Colon (tissue), 2 donors: ENCODE measurements at regions not wholly inside any gene's neighbourhood (a gene's known extent, or its start where the extent isn't known, plus 50 kb on each side); places are given as distances from the start of the nearest gene placed in this dataset.
"Not testable (repeated sequence)": the region's sequence is repeated elsewhere in the genome, so short reads cannot be mapped to it uniquely, and the experiment has no call there.

Experiments
- FAIRE-seq: peaks from 2 replicates; lab custom pipeline; 2012; peaks lifted over from hg19 to GRCh38; lab: Jason Lieb, UNC
- donor health status: control.
- donor health status: control.

DNA sequence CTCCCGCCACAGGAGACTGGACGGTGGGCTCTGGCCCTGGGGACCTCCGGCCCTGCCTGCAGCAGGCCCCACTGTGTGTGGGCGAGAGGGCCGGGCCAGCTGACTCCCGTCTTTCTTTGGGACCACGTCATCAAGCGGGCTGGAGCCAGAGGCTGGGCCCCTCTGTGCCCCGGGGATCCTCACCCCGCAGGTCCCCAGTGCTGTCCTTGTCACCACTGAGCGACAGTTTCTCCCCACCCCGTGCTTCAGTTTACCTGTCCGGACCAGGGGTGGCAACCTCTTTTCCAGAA, 181.9 kb upstream of the ZNF469 start:
- FAIRE-seq, result no peak

DNA sequence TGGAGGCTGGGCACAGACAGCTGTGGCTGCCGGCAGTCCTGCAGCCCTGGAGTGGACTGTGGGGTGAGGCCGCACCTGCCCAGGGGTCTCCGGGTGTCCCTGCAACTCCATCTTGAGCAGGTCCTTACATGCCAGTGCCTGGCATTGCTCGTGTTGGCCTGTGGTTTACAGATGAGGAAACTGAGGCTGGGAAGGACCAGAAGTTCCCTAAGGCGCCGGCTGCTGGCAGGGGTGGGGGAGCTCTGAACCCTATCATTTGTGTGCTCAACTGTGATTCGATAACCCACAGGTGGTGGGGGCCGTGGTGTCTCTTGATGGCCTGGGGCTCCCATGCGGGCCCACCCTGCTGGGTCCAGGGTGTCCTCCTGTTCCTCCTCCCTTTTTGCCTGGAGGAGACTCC, 181.1 kb upstream of the ZNF469 start:
- not testable (repeated sequence) for FAIRE-seq

DNA sequence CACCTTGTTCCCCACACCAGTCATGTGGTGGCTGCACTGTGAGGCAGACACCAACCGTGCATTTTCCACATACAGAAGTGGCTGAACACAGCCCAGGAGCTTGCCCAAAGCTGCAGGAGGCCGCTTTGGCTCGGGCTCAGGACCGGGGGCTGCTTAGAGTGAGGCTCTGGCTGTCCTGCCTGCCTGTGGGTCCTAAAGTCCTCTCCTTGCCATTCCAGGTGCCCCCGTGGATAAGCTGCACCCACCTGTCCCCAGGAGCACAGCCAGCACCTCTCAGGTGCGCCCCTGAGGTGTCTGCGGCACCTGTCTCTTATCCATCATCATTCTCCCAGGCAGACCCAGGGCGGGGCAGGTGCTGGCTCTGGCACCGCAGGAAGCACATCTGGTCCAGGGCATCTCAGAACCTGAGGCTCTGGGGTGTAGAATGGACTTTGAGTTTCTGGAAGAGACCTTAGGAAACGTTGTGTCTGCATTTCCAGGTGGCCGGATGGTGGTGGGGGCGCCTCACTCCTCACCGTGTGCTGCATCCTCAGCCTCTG, 180.5 kb upstream of the ZNF469 start:
- FAIRE-seq, result no peak

DNA sequence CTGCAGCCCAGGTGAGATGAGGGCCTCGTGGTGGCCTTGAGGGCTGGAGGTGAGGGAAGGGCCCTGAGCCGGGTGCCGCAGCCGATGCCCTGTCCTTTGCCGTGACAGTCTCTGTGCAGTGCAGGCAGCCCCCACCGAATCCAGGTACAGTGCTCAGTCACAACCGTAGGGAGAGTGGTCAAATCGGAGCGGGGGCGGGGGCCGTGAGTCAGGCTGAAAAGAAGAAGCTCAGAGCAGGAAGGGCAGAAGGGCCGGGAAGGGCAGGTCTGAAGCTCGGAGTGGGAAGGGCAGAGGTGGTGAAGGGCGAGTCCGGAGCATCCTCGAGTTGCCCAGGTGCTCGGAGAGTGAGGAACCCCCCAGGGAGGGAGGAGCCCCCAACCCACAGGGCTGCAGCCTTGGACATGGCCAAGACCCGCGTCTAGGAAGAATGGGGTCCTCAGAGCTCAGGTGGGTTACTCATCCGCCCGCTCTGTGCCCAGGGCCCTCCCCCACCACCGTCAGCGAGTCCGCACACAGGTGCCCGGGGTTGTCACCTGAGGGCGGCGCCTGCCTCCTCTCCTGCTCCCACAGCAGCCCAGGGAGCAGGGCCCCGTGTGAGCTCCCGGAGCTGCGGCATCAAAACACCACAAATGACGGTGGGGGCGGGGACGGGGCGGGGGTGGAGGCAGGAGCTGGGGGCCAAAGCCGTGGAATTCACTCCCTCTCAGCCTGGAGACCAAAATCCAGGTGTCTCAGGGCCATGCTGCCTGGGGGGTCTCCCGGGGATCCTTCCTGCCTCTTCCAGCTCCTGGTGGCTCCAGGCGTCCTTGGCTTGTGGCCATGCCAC, 179.7 kb upstream of the ZNF469 start:
- FAIRE-seq, result not testable (repeated sequence)

DNA sequence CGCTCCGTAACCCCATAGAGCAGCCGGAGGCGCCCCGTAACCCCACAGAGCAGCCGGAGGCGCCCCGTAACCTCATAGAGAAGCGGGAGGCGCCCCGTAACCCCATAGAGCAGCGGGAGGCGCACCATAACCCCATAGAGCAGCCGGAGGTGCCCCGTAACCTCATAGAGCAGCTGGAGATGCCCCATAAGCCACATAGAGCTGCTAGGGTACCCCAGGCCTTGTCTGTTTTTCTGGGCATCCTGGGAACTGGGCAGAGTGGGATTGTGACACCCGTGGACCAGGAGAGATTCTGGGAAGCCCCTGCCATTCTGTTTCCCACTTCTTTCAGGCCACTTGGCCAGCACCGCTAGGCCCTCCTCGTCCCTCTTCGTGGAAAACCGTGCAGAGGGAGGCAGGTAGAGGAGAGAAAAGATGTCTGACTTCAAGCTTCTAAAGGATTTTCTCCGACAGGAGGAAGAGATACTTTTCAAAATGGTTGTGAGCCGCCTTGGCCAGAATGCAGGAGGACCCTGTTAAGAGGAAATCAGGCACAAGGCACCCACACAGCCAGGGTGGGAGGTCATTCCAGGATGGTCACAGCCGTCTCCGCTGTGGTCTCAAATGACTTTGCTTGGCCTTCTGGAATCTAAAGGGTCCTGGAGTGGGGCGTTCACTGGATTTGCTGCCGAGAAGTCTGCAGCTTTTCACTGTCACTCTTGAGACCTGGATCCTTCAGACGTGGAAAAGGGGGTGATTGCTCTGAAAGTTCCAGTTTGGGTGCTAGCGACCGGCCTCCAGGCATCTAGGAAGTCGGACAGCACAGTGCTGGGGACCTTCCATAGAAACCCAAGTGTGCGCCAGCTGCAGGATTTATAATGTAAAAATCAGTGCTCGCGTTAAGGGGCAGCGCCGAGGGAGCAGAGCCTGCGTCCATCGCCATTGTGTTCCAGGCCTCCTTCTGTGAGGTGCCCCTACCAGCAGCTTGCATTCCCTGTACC, 178.3 kb upstream of the ZNF469 start:
- FAIRE-seq, result not testable (repeated sequence)

DNA sequence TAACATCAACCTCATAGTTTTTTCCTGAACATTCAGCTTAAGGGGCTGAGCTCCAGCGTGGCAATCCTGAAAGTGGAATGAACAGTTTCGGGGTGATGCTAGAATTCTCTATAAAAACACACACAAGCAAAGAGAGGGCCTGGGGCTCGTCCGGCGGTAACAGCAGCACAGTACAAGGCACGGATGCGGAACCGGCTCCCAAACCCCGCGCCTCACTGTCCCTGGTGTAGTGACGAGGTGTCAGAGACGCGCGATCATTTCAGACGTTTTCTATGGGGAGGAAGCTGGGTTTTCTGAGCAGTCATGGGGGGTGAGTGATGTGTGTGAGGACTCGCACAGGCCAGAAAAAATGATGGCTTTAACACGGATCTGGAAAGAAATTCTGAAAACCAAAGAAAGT, 177.3 kb upstream of the ZNF469 start:
- not testable (repeated sequence) for FAIRE-seq

DNA sequence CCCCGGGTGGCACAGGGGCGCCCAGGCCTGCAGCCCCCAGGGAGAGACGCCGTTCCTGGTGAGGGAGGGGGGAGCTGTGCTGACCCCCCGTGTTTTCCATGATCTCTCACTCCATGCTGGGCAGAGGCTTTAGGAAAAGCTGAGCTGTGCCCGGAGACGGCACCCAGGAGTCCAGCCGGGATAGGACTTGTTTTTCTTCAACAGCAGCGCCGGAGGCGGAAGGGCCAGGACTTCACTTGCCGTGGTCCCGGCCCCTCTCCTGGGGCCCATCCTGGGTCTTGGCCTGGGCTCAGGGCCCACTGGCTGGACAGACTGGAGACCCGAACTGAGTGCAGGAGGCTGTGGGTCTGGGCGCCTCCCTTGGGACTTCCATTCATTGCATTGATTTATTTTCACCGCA, 176.8 kb upstream of the ZNF469 start:
- FAIRE-seq, result not testable (repeated sequence)

DNA sequence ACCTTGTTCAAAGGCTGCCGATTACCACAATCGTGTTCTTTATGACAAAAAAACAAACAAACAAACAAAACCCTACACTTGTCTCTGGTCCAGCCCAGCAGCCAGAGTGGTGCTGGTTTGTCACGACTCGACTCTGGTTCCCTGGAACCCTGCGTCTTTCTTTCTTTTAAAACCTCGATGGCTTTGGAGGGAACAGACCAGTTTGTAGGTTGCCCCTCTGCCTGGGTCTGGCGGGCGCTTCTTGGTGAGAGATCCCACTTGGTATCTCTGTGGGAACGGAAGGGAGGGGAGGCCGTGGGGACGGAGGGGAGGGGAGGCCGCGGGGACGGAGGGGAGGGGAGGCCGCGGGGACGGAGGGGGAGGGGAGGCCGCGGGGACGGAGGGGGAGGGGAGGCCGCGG, 176.2 kb upstream of the ZNF469 start:
- not testable (repeated sequence) for FAIRE-seq

DNA sequence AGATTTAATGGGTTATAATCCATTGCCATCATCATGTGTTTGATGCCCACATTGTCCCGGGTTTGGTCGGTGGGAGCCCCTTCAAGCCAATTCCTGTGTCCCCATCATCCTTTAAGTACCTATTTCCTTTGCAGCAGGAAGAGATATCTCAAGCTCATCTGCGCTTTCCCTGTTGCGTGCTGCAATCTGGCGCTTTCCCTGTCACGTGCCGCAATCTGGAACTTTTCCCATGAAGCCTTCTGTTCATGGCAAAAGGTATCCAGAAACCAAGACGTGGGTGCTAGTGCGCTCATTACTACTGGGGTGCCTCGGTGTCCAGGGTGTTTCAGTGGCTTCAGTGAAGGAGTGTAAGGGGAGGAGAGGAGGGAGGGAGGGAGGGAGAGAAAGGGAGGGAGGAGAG, 174.6 kb upstream of the ZNF469 start:
- no peak for FAIRE-seq

DNA sequence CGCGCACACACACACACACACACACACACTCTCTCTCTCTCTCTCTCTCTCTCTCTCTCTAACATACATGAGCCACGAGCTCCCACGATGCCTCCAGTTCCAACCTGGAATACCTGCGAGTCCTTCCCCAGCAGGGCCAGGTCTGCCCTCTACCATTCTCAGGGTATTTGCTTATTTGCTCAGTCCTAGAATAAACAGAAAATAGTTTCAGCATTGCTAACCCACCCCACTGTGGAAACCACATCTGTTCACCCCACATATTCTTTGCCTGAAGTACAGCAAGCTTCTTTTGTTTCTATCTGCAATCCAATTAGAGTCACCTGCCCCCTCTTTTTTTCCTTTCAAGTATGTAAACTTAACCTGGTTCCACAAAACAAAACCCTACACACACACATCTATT, 174.0 kb upstream of the ZNF469 start:
- not testable (repeated sequence) for FAIRE-seq

DNA sequence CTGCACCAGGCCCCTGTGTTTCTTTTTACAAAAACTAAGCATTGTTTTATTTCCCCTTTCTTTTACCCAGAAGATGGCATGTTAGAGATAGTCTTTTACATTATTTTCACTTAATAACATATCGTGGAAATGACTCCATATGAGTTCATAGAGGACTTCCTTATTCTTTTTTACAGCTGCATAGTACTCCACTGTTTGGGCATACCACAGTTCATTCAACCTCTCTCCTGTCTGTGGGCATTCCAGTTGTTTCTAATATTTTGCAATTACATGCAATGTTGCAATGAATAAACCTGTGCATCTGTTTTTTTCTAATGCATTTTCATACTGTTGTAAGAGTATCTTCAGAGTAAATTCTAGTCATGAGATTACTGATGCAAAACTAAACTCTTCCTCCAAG, 173.2 kb upstream of the ZNF469 start:
- FAIRE-seq, result not testable (repeated sequence)

DNA sequence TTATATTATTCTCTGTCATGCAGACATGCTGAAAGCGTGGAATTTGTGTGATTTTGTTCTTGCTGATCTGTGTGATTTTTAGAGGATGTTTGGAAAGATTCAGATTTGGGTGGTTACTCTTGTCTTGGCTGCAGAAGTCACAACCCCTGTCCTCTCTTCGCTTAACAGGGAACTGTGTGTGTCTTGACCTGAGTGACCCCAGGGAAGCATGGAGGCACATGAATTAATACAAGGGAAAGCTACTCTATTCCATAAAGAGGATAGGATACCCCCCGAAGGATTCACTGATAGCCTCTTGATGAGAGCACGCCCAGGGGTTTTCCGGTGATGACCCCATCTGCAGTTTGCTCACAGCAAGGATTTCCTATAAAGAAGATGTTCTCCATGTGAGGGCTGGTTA, 168.8 kb upstream of the ZNF469 start:
- FAIRE-seq, result not testable (repeated sequence)

DNA sequence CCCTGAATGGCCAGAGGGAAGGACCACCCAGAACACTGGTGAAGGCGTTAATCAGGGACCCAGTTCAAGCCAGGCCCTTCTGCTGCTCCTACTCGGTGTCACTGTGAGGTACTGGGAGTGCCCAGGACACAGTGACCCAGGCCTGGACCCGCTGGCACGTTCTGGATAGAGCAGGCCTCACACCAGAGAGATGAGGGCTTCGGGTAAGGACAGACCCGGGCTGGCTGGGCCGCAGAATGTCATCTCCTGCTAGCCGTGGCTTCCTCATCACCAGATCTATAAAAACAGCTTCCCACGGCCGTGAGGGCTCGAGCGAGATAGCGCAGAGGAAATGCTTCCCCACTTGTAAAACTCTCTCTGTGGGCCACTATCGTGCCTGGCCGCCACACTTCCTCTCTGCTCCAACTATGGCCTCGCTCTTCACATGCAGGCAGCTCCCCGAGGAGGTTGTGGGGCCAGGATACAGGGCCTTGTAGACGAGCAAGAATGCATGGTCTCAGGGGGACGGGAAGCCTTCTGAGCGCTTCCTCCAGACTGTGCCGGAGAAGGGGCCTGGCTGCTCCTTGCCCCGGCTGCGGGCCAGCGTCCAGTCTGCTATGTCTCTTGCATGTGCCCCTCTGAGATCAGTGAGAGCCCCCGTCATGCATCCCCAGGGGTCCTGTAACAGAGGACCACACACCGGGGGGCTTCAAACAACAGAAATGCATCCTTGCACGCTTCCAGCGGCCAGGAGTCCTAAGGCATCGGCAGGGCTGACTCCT, 161.6 kb upstream of the ZNF469 start:
- FAIRE-seq, result not testable (repeated sequence)

DNA sequence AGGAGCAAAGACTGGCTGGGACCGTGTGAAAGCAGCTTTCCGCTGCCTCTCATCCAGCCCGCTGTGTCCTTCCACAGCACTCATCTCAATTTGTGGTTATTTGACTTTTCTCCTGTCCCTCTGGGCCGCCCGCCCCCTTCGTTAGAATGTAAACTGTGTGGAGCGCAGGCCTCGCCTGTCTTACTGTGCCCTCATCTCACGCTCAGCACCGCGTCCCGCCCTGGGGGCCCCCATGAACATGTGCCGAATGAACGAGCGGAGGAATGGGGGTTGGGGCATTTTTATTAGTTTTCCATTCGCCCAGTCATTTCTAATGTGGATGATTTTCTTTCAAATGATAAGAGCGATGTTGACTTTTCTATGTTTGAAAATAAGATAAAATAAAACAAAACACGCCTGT, 159.1 kb upstream of the ZNF469 start:
- FAIRE-seq, result not testable (repeated sequence)

DNA sequence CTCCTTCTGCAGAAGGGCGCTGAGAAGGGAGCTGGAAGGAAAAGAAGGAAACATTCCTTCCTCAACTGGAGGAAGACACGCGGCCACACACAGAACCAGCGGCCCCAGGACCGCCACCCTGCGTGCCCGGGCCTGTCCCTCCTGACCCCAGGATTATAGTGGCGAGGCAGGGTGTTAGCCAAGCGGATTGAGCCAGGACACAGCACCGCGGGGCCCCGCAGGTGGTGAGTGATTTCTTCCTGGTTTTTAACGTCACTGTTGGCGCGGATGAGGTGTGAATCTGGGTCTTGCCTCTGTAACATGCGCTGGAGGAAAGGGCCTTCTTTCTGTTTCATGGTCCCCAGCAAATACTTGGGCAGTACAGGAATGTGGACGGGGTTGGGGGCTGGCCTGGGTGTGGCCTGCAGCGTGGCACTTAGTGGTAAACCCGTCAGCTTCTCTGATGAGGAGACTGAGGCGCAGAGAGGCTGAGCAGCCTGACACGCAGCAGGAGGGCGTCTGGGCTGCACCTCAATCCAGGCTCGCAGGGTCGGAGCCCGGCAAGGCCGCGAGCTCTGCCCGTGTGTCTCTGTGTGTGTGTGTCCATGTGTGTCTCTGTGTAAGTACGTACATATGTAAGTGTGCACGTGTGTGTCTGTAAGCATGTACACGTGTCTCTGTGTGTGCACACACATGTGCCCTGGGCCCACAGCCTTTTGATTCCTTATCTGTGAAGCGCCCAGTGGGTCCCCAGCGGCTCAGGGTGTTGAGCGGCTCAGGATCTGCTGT, 158.4 kb upstream of the ZNF469 start:
- not testable (repeated sequence) for FAIRE-seq

DNA sequence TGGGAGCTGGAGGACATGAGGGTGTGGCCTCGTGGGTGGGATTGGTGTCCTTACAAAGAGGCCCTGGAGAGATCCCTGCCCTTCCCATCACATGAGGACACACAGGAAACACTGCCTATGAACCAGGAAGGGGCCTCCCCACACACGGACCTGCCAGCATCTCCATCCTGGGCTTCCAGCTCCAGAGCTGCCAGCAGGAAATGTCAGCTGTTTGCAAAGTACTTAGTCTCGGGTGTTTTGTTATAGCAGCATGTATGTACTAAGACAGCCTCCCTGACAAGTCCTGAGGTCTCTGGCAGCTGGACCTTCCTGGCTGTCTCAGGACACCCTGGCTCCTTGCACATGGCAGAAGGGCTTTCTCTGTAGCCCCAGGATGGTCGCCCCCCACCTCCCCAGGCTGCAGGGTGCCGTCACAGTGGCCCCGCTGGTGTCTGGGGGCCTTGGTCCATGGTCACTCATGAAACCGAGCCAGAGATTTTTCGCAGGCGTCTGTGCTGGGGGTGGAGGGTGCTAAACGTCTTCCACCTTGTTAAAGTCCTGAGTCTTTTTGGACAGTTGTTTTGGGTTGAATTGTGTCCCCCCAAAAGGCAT, 157.0 kb upstream of the ZNF469 start:
- not testable (repeated sequence) for FAIRE-seq

DNA sequence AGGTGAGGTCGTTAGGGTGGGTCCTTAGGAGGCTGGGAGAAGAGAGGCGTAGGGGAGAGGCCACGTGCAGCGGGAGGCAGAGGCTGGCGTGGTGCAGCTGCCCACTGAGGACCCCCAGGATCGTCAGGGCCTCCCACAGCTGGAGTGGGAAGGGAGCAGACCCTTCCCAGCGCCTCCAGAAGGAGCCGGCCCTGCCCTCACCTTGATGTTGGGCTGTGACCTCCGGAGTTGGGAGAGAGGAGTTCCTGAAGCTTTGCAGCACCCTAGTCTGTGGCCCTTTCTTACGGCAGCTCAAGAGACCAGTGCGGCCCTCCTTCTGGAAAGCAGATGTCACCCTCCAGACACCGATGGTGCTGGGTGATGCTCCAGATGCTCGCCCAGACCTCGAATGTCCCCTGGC, 156.5 kb upstream of the ZNF469 start:
- FAIRE-seq, result not testable (repeated sequence)

DNA sequence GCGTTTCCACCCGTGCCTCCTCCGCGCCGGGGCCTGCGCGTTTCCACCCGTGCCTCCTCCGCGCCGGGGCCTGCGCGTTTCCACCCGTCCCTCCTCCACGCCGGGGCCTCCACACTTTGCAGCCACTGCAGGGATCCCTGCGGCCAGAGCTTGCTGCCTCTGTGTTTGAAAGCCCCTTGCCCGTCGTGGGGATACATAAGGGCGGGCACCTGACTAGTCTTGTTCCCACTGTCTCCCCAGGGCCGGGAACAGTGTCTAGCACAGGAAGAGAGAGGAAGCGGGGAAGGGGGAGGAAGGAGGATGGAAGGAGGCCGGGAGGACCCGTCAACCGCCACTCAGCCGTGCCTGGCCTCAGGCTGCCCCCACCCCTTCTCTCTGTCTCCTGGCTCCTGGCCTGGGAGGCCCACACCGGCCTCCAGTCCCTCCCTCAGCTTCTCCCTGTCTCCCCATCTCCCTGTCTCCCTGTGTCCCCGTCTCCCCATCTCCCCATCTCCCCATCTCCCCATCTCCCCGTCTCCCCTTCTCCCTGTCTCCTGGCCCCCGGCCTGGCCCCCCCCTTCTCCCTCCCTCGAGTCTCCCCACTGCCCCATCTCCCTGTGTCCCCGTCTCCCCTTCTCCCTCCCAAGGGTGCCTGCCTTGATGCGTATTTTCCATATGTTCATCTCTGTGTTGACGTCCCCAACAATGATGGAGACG, 155.6 kb upstream of the ZNF469 start:
- not testable (repeated sequence) for FAIRE-seq

DNA sequence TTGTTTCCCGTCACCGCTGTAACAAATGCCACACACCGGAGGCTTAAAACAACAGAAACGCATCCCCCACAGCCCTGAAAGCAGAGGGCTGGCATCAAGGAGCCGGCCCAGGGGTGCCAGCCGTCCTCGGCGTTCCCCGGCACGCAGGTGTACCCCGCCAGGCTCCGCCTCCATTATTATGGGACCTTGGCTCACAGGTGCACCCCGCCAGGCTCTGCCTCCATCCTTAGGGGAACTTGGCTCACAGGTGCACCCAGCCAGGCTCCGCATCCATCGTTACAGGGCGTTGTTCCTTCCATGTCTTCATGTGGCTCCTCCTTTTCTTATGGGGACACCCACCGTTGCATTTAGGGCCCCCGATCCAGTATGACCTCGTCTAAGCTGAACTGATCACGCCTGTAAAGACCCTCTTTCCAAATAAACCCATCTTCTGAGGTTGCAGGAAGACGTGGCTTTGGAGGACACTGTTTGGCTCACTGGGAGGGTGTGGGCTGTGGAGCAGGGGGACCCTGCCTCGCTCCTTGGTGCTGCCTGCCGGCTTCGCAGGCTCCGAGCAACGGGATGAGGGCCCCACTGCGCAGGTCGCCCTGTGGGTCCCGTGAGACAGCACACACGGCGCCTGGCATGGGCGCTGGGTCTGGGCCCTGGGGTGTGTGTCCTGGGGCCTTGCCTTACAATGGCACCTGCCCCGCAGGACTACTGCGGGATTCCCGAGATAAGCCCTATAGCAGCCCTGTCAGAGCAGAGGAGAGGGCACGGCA, 154.9 kb upstream of the ZNF469 start:
- FAIRE-seq, result not testable (repeated sequence)
